GM18502 (cell line): ENCODE measurements at regions not wholly inside any gene's neighbourhood (a gene's known extent, or its start where the extent isn't known, plus 50 kb on each side); places are given as distances from the start of the nearest gene placed in this dataset.

Source experiments
- ATAC-seq: cut with Tn5 transposase; IDR thresholded peaks from one replicate; pipeline ENCODE4 v1.9.1; 2021; ENCODE audit warnings: mild to moderate bottlenecking; ENCODE audit not compliant: unreplicated experiment, poor library complexity

DNA sequence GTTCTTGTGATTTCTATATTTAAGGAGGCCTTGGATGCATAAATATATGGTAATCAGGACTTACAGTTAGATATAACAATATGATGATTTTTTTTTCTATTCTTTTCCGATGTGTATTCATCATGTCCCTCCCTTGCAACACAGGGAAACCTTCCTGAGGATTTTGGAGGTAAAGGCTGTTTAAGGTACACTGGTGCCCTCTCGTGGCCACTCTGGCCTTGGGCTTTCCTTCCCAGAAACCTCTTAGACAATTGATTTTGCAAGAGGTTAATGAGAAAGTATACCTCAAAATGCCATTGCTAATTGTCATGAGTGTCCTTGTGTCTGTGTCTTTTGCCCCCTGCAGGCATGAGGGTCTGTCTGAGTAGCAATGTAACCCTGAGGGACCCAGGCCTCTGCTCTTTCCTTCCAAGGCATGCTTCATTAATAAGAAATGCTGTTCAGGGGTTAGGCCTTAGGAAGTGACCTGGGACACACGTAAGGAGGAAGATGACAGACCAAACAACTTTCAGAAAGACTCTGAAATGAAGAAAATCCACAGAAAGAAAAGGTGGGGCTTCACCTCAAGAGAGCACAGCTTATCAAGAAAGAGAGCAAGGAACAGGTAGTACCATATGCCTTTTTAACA, 70.3 kb upstream of the PPP2R3A start:
- peak; percentile 43 for ATAC-seq

DNA sequence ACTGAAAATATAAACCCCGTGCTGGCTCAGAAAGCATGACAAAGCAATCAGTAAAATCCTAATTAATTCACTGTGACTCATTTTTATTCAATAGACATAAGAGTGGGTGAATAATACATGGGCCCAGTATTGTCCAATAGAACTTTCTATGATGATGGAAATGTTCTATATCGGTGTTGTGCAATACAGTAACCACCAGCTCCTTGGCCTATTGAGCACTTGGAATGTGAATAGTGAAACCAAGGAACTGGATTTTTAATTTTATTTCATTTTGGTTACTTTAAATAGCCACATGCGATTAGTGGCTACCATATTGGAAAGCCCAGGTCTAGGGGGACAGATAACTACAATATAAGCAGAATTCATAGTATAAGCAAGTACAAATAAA, 69.8 kb upstream of the PPP2R3A start:
- ATAC-seq, result no peak

DNA sequence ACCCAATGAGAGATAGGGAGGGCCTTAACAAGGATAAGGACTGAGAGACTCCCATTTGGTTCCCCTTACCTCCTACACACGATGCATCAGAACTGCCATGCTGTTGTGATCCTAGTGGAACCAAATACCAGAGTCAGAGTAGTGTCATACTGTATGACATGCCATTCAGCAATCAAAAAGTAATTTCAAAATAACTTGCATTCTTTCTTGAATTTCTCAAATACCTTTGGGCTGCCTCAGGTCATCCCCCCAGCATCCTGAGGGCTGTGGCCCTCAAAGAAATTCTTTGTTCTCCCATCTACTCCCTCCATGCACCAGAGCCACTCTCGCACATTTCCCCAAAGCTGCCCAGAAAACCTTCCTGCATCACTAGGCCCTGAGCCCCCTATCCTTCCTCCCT, 68.9 kb upstream of the PPP2R3A start:
- ATAC-seq, result no peak

DNA sequence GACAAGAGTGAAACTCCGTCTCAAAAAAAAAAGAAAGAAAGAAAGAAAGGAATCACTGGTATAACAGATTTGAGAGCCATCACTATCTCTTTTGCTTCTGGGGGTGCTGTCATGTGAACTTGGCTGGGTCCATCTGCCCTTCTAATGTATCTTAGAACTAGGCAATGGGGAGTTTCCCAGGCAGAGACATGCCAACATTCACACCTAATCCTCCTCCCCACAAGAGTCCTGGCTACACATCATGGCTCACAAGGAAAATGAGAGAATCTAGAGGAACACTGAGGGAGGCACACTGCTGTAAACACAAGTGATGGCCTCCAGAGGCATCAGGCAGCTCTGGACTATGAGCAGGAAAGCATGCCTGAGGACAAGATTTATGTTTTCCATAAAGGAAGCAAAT, 67.8 kb upstream of the PPP2R3A start:
- no peak for ATAC-seq

DNA sequence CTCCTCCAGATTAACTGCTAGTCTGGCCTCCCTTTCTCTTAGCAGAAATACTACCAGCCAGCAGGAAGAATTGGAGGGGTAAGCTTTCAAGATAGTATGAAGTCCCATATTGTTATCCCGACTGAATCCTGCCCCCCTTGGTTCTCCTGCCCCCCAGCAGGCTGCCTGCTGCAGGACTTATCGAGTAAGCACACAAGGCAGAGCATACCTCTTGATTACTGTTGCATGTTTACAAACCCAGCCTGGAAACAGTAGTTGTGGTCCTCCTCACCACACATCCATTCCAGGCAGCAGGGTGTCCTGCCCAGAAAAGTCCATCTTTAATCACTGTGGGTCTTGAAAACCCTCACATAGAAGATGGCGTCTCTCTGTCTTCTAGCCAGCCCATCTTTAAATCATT, 66.8 kb upstream of the PPP2R3A start:
- ATAC-seq, result no peak

DNA sequence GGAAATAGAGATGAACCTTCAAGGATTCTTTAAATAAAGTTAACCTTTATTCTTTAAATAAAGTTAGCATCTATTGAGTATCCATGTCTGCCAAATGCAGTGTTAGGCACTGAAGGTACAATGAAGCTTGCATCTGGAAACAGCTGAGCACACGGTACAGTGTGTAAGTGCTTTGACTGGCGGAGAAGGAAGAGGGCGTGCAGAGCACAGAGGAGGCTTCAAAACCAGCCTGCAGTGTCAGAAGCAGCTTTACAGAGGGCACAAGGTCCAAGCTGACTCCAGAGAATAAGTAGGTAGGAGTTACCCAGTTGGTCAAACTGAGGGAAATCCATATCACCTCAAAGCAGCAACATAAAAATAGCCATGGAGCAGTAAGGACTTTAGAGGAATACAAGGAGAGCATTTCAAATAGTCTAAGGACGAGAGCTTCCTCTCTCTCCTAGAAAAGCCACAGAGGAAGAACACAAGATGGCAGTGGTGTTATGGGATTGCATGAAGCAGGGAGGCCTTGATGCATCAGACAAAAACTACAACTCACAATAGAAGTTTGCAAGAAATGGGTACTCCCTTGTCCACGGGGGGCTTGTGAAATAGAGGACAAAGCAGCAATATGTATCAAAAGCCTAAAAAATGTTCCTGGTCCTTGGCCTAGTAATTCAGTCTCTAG, 60.3 kb upstream of the PPP2R3A start:
- ATAC-seq, result no peak

DNA sequence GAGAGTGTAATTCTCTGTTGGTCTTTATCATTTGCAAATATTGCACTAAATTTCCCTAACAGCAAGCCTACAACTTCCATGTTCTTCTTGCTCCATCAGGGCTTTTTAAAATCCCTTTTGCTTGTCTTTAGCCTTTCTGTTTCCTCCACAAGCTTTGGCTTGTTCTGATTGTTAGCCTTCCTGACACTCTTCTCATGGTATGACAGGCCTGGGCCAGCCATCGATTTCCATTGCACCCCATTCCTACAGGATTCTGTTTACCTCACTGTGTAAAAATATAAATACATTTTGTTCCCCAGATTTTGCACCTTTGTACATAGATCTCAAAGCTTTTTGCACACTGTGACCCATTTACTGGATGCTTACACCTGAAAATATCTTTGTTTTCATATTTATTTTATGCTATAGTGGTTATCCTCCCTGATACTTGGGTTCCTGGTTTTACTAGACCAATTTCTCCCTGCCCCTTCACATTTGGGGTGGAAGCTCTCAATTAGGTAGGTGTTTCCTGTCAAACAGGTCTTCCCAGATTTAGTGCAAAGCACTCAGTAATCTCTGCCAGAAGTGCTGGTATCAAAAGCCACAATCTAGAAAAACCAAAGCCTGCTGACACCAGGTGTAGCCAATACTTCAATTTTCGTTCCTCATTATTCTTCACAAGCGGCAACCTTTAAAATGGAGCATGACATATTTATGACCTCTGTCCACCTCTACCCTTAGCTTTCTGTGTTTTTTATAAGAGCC, 57.9 kb upstream of the PPP2R3A start:
- no peak for ATAC-seq

DNA sequence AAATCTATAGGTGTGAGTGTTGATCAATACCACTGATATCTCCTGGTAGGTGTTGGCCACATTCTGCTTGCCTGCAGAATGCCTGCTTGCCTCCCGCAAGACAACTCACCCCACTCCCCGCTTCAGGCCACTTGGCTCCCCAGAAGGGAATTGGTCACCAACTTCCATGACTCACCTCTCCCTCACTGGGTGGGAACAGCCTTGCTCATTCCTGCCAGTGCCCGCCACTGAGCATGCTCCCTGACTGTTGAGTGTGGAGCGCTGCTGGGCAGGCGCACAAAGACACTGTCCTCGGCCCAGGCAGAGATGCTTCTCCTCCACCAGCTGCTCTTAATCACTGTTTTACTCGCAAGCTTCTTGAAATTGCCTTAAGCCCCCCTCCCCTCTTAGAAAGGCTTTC, 57.3 kb upstream of the PPP2R3A start:
- no peak for ATAC-seq

DNA sequence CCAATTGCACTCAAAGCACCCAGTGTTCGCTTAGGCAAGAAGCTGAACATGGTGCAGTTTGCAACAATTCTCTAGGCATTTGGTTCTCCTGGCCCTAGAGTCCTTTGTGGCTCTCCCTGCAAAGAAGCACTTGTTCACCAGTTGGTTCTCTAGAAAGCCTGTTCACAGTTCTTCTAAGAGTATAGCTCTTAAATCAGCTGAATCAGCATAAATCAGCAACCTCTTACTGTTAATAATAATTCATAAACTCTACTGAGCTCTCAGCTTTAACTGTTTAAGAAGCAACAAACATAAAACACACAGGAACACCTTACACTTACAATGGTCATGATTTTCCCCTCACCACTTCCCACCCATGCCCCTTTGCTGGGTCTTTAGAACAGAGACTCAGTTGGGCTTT, 56.8 kb upstream of the PPP2R3A start:
- ATAC-seq, result no peak

DNA sequence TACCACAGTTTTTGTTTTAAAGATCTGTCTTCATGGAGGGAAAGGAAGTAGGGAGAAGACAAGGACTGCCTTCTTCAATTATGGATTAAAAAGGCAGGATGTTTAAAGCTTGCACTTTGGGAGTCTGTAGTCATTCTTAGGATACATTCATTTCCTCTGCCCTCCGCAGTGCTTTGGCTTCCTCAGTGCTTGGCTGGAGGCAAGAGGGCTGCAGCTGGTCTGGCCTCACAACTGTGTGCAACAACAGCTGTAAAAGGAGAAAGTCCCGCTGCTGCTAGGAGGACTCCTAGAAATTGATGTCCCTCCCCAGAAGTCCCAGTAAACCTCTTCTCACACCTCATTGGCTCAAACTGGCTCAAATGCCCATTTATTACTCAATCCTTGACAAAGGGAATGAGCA, 54.4 kb upstream of the PPP2R3A start:
- ATAC-seq, result no peak

DNA sequence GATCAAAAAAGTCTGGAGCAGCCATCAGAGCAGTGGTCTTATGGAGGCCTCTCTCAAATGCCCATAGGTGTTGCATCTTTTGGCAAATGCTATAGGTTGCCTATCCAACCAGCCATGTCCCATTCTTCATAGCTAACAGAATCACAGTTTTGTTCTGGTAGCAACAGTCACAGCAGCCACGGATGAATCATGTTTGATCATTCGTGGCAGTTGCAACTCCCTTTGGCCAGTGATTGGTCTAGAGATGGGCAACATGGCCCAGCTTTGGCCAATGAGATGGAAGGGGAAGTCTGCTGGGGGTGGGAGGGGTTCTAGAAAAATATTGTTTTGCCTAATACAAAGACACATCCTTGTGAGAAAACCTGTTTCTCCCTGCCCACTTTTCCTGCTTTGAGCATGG, 50.3 kb upstream of the PPP2R3A start:
- no peak for ATAC-seq
